ENCODE measurements at regions not wholly inside any gene's neighbourhood (a gene's known extent, or its start where the extent isn't known, plus 50 kb on each side); places are given as distances from the start of the nearest gene placed in this dataset.

GRCh38 chr5:124628721-124629596 lies 117.5 kb downstream of the ZNF608 start:
- H3K27me3 ChIP-seq (ENCODE audit: control insufficient read depth in 2 of 2, insufficient read depth in 2 of 2, low read length in 2 of 2): peaks cover 11 to 24% of the 10 kb centered on the region in 2 donors
- H3K4me3 ChIP-seq (replicated peaks in 1 of 3; ENCODE audit: low read depth in 2 of 3, low read length in 3 of 3): no peak overlapping the region
- Mint-ChIP-seq H3K4me3 (peak overlapping the region; percentile 32 to 72), H3K27me3 (ENCODE audit: low read depth in 3 of 3) (peaks cover 12 to 40% (median 23%) of the 10 kb centered on the region in 3 donors), H3K36me3 (no peaks in the 10 kb centered on the region), H3K27ac (peak overlapping the region in 1 of 7 donors; percentile 58), H3K4me1 (peaks cover 8% of the 10 kb centered on the region), H3K9me3 (peaks cover 0 to 5% (median 1%) of the 10 kb centered on the region in 7 donors)
- peak; percentile 7 to 73 (median 33) for DNase-seq
- no peaks in the 10 kb centered on the region for H3K79me2 ChIP-seq (ENCODE audit: insufficient read depth, low read length)
- no peaks in the 10 kb centered on the region for H3K9me3 ChIP-seq (replicated peaks in 1 of 2; ENCODE audit: control insufficient read depth in 1 of 2, insufficient read depth in 1 of 2, low read length in 2 of 2)
- no peak overlapping the region for H2AFZ ChIP-seq (ENCODE audit: insufficient read depth, low read depth, low read length, poor library complexity, severe bottlenecking)
- no peaks in the 10 kb centered on the region for H4K20me1 ChIP-seq (ENCODE audit: insufficient read depth, low read length)
- H3K9ac ChIP-seq (ENCODE audit: insufficient read depth, low read length, poor library complexity, severe bottlenecking): no peak overlapping the region
- intact Hi-C loops (cut with micrococcal nuclease): no loop called here
- WGBS (ENCODE audit: insufficient coverage): 88% methylated on average over 16 of the region's 17 CpGs
- H3K4me1 ChIP-seq (ENCODE audit: control insufficient read depth in 1 of 2, insufficient read depth in 2 of 2, low read length in 2 of 2): no peaks in the 10 kb centered on the region
- H3K36me3 ChIP-seq (replicated peaks in 1 of 2; ENCODE audit: control insufficient read depth in 1 of 2, insufficient read depth in 2 of 2, low read length in 2 of 2): no peaks in the 10 kb centered on the region
- H3K4me2 ChIP-seq (replicated peaks; ENCODE audit: extremely low read depth, low read length, poor library complexity, severe bottlenecking): no peak overlapping the region
- TF ChIP-seq CTCF (IDR thresholded peaks at IDR 0.05): no peak
- no peak overlapping the region for H3K27ac ChIP-seq (ENCODE audit: low read depth in 1 of 2, low read length in 2 of 2)

- Histone ChIP-seq H3K27me3 (ENCODE audit: control insufficient read depth in 2 of 2, insufficient read depth in 2 of 2, low read length in 2 of 2) (peaks cover 11 to 24% of the 10 kb centered on the region in 2 donors), H3K27ac (ENCODE audit: low read depth in 1 of 2, low read length in 2 of 2) (no peak overlapping the region), H3K9ac (ENCODE audit: insufficient read depth, low read length, poor library complexity, severe bottlenecking) (no peak overlapping the region), H3K4me3 (replicated peaks in 1 of 3; ENCODE audit: low read depth in 2 of 3, low read length in 3 of 3) (no peak overlapping the region), H3K36me3 (replicated peaks in 1 of 2; ENCODE audit: control insufficient read depth in 1 of 2, insufficient read depth in 2 of 2, low read length in 2 of 2) (no peaks in the 10 kb centered on the region), H3K4me2 (replicated peaks; ENCODE audit: extremely low read depth, low read length, poor library complexity, severe bottlenecking) (no peak overlapping the region), H4K20me1 (ENCODE audit: insufficient read depth, low read length) (no peaks in the 10 kb centered on the region), H2AFZ (ENCODE audit: insufficient read depth, low read depth, low read length, poor library complexity, severe bottlenecking) (peak overlapping the region; percentile 31), H3K9me3 (replicated peaks in 1 of 2; ENCODE audit: control insufficient read depth in 1 of 2, insufficient read depth in 1 of 2, low read length in 2 of 2) (no peaks in the 10 kb centered on the region), H3K79me2 (ENCODE audit: insufficient read depth, low read length) (no peaks in the 10 kb centered on the region), H3K4me1 (ENCODE audit: control insufficient read depth in 1 of 2, insufficient read depth in 2 of 2, low read length in 2 of 2) (no peaks in the 10 kb centered on the region)
- Mint-ChIP-seq H3K27ac (peak overlapping the region in 1 of 7 donors; percentile 53), H3K4me3 (peak overlapping the region; percentile 40 to 72), H3K9me3 (peaks cover 0 to 5% (median 1%) of the 10 kb centered on the region in 7 donors), H3K27me3 (ENCODE audit: low read depth in 3 of 3) (peaks cover 12 to 40% (median 25%) of the 10 kb centered on the region in 3 donors), H3K36me3 (no peaks in the 10 kb centered on the region), H3K4me1 (peaks cover 8% of the 10 kb centered on the region)
- peak in 1 of 3 donors; percentile 10 for DNase-seq
- no peak for TF ChIP-seq CTCF (IDR thresholded peaks at IDR 0.05)
- intact Hi-C loops (cut with micrococcal nuclease): no loop called here
- WGBS (ENCODE audit: insufficient coverage): 36% methylated on average over 5 of the region's 17 CpGs
Observed at GRCh38 chr5:124627815-124628595, 118.4 kb downstream of the ZNF608 start.

Measured in CD14-positive monocyte (primary cell).